MCF 10A (cell line): ENCODE measurements at regions not wholly inside any gene's neighbourhood (a gene's known extent, or its start where the extent isn't known, plus 50 kb on each side); places are given as distances from the start of the nearest gene placed in this dataset.

ENCODE experiments used
- BruUV-seq: library from RNA; stranded (reverse); fragments of 400-500 nt; replicated peaks from 2 replicates; lab custom pipeline; 2021; lab: Mats Ljungman, UMichigan
- CTCF ChIA-PET: fragments of 300-600 bp; sonication (Branson Sonifier 250); formaldehyde crosslinking; extraction: SDS; loops from one replicate; lab custom pipeline; 2021; ENCODE audit warnings: antibody characterized with exemption, inconsistent platforms; lab: Yijun Ruan, JAX
- POLR2A ChIA-PET: fragments of 300-600, 350-650 bp; sonication (Branson Sonifier 250); formaldehyde crosslinking; extraction: SDS; loops from one replicate; lab custom pipeline; 2020; ENCODE audit warnings: antibody characterized with exemption, inconsistent platforms; lab: Yijun Ruan, JAX
- DNase-seq: peaks from one replicate; pipeline ENCODE4 v3.0.0-alpha.2; 2018; ENCODE audit not compliant: unreplicated experiment
- H3K27ac Mint-ChIP-seq: one replicate; pipeline ENCODE4 v1.8.0; 2022; ENCODE audit warnings: mild to moderate bottlenecking, low read depth, mixed read lengths; ENCODE audit not compliant: unreplicated experiment
- H3K27me3 Mint-ChIP-seq: one replicate; pipeline ENCODE4 v1.8.0; 2022; ENCODE audit warnings: mixed read lengths; ENCODE audit not compliant: insufficient read depth, unreplicated experiment
- H3K36me3 Mint-ChIP-seq: one replicate; pipeline ENCODE4 v1.8.0; 2022; ENCODE audit warnings: mild to moderate bottlenecking, moderate library complexity, mixed read lengths; ENCODE audit not compliant: insufficient read depth, unreplicated experiment
- H3K4me1 Mint-ChIP-seq: one replicate; pipeline ENCODE4 v1.8.0; 2022; ENCODE audit warnings: mixed read lengths; ENCODE audit not compliant: insufficient read depth, unreplicated experiment
- H3K4me3 Mint-ChIP-seq: one replicate; pipeline ENCODE4 v1.8.0; 2022; ENCODE audit warnings: mild to moderate bottlenecking, moderate library complexity, mixed read lengths; ENCODE audit not compliant: unreplicated experiment
- H3K9me3 Mint-ChIP-seq: one replicate; pipeline ENCODE4 v1.8.0; 2022; ENCODE audit warnings: mixed read lengths; ENCODE audit not compliant: unreplicated experiment
- CTCF ChIP-seq: fragments of 200-600 bp; IDR thresholded peaks from one replicate; pipeline ENCODE4 v1.8.0; 2022; ENCODE audit warnings: antibody characterized with exemption, mild to moderate bottlenecking; ENCODE audit not compliant: unreplicated experiment
- intact Hi-C: fragments of 100-400 bp; cut with micrococcal nuclease; formaldehyde crosslinking; loops from 2 replicates; pipeline ENCODE4 v1.14.1; 2022

GRCh38 chr16:56022818-56023217 lies 147.6 kb upstream of the CES5A start:
- Mint-ChIP-seq H3K4me3 (no peak overlapping the region), H3K27ac (no peak overlapping the region), H3K9me3 (no peaks in the 10 kb centered on the region), H3K4me1 (no peaks in the 10 kb centered on the region), H3K36me3 (no peaks in the 10 kb centered on the region), H3K27me3 (peaks cover 25% of the 10 kb centered on the region)
- no peak for DNase-seq
- BruUV-seq, result no TSS peak
- ChIA-PET POLR2A (no interaction called here), CTCF (no interaction called here)
- TF ChIP-seq CTCF, result no peak
- intact Hi-C loops, result no loop called here

- Mint-ChIP-seq H3K4me3 (no peak overlapping the region), H3K4me1 (no peaks in the 10 kb centered on the region), H3K27ac (no peak overlapping the region), H3K9me3 (no peaks in the 10 kb centered on the region), H3K36me3 (no peaks in the 10 kb centered on the region), H3K27me3 (peaks cover 48% of the 10 kb centered on the region)
- ChIA-PET CTCF (interaction anchor here (1.1 kb wide), 1 partner anchor 75 kb away, joined by 3 read pairs; no protein-coding TSS in a partner anchor), POLR2A (no interaction called here)
- intact Hi-C loops, result no loop called here
- BruUV-seq, result no TSS peak
- no peak for DNase-seq
- TF ChIP-seq CTCF, result no peak
These were observed 144.1 kb upstream of the CES5A start for GRCh38 chr16:56019274-56019673.

- Mint-ChIP-seq H3K4me3 (no peak overlapping the region), H3K9me3 (no peaks in the 10 kb centered on the region), H3K27me3 (peaks cover 73% of the 10 kb centered on the region), H3K36me3 (no peaks in the 10 kb centered on the region), H3K4me1 (no peaks in the 10 kb centered on the region), H3K27ac (no peak overlapping the region)
- ChIA-PET CTCF (interaction anchor here (1.6 kb wide), 1 partner anchor 304 kb away, joined by 3 read pairs; no protein-coding TSS in a partner anchor), POLR2A (interaction anchor here (0.5 kb wide), 1 partner anchor 10 kb away, joined by 3 read pairs; no protein-coding TSS in a partner anchor)
- TF ChIP-seq CTCF, result no peak
- BruUV-seq, result no TSS peak
- intact Hi-C loops, result no loop called here
- DNase-seq, result peak; percentile 76
These were observed 138.9 kb upstream of the CES5A start for GRCh38 chr16:56013962-56014552.

- no peak overlapping the region for H3K4me3 Mint-ChIP-seq
- peaks cover 4% of the 10 kb centered on the region for H3K36me3 Mint-ChIP-seq
- H3K27me3 Mint-ChIP-seq, result peaks cover 73% of the 10 kb centered on the region
- no peak for TF ChIP-seq CTCF
- DNase-seq, result no peak
- BruUV-seq, result no TSS peak
- POLR2A ChIA-PET, result no interaction called here
- no peaks in the 10 kb centered on the region for H3K4me1 Mint-ChIP-seq
- CTCF ChIA-PET, result no interaction called here
- H3K9me3 Mint-ChIP-seq, result no peaks in the 10 kb centered on the region
- no peak overlapping the region for H3K27ac Mint-ChIP-seq
- intact Hi-C loops, result no loop called here
These were observed 137.3 kb upstream of the CES5A start for GRCh38 chr16:56012482-56012811.
